GM23338 (cell line): ENCODE measurements at regions not wholly inside any gene's neighbourhood (a gene's known extent, or its start where the extent isn't known, plus 50 kb on each side); places are given as distances from the start of the nearest gene placed in this dataset.

Experiments
- ATAC-seq: fragments of 200-7000 bp; cut with Tn5 transposase; 3 replicates; pipeline ENCODE4 v1.9.1; 2020
- DNase-seq: peaks from one replicate; pipeline ENCODE4 v3.0.0-alpha.2; 2015; ENCODE audit warnings: low spot score
- H2AFZ ChIP-seq: fragments of 200-600 bp; sonication (generic); 2 replicates; pipeline ENCODE4 v1.8.0; 2016; ENCODE audit warnings: antibody characterized with exemption, mild to moderate bottlenecking, moderate library complexity
- H3F3A ChIP-seq: fragments of 200-600 bp; sonication (generic); replicated peaks from 2 replicates; pipeline ENCODE4 v1.8.0; 2017; ENCODE audit warnings: antibody characterized with exemption, mixed run types, low read depth
- H3K27ac ChIP-seq: fragments of 200-600 bp; sonication (generic); 2 replicates; pipeline ENCODE4 v1.6.1; 2016; ENCODE audit warnings: low read depth
- H3K27me3 ChIP-seq: fragments of 200-600 bp; sonication (generic); 2 replicates; pipeline ENCODE4 v1.8.0; 2016; ENCODE audit warnings: mild to moderate bottlenecking, mixed run types, moderate library complexity; ENCODE audit not compliant: insufficient read depth
- H3K36me3 ChIP-seq: fragments of 200-600 bp; sonication (generic); 2 replicates; pipeline ENCODE4 v1.8.0; 2016; ENCODE audit warnings: mild to moderate bottlenecking; ENCODE audit not compliant: insufficient read depth
- H3K4me1 ChIP-seq: fragments of 200-600 bp; sonication (generic); 2 replicates; pipeline ENCODE4 v1.8.0; 2016; ENCODE audit warnings: mild to moderate bottlenecking, moderate library complexity; ENCODE audit not compliant: insufficient read depth
- H3K4me2 ChIP-seq: fragments of 200-600 bp; sonication (generic); 2 replicates; pipeline ENCODE4 v1.7.1; 2017; ENCODE audit warnings: mixed run types
- H3K4me3 ChIP-seq: fragments of 200-600 bp; sonication (generic); 2 replicates; pipeline ENCODE4 v1.6.1; 2016; ENCODE audit warnings: mixed run types
- H3K79me2 ChIP-seq: fragments of 200-600 bp; sonication (generic); replicated peaks from 2 replicates; pipeline ENCODE4 v1.8.0; 2017; ENCODE audit warnings: mild to moderate bottlenecking; ENCODE audit not compliant: insufficient read depth
- H3K9me2 ChIP-seq: fragments of 200-600 bp; sonication (generic); 2 replicates; pipeline ENCODE4 v1.8.0; 2017; ENCODE audit not compliant: insufficient read depth
- H4K20me1 ChIP-seq: fragments of 200-600 bp; sonication (generic); replicated peaks from 2 replicates; pipeline ENCODE4 v1.8.0; 2017; ENCODE audit warnings: mild to moderate bottlenecking; ENCODE audit not compliant: insufficient read depth
- H3K27ac Mint-ChIP-seq: 2 replicates; pipeline ENCODE4 v1.8.0; 2020; ENCODE audit warnings: inconsistent platforms, mild to moderate bottlenecking, moderate library complexity, mixed read lengths
- H3K27me3 Mint-ChIP-seq: 3 replicates; pipeline ENCODE4 v1.8.0; 2022; ENCODE audit warnings: low read depth, mild to moderate bottlenecking, moderate library complexity, mixed read lengths, inconsistent platforms; ENCODE audit not compliant: insufficient read depth, poor library complexity
- H3K36me3 Mint-ChIP-seq: 3 replicates; pipeline ENCODE4 v1.8.0; 2021; ENCODE audit warnings: low read depth, mild to moderate bottlenecking, inconsistent platforms, moderate library complexity, mixed read lengths
- H3K4me1 Mint-ChIP-seq: 3 replicates; pipeline ENCODE4 v1.8.0; 2020; ENCODE audit warnings: mild to moderate bottlenecking, inconsistent platforms, mixed read lengths
- H3K4me3 Mint-ChIP-seq: 3 replicates; pipeline ENCODE4 v1.8.0; 2021; ENCODE audit warnings: moderate library complexity, mild to moderate bottlenecking, inconsistent platforms, mixed read lengths
- H3K9me3 Mint-ChIP-seq: 3 replicates; pipeline ENCODE4 v1.8.0; 2020; ENCODE audit warnings: moderate library complexity, mild to moderate bottlenecking, inconsistent platforms, mixed read lengths
- CREB1 ChIP-seq: fragments of 250-450 bp; sonication (Bioruptor Pico); IDR thresholded peaks from 2 replicates; pipeline ENCODE4 v1.5.0; 2020; ENCODE audit warnings: low read depth, mild to moderate bottlenecking, moderate library complexity
- EZH2 ChIP-seq: fragments of 200-600 bp; sonication (generic); IDR thresholded peaks from one replicate; pipeline ENCODE4 v1.8.0; 2017; ENCODE audit warnings: antibody characterized with exemption, mild to moderate bottlenecking, low read depth; ENCODE audit not compliant: unreplicated experiment
- EZH2phosphoT487 ChIP-seq: fragments of 200-600 bp; sonication (generic); IDR thresholded peaks from one replicate; pipeline ENCODE4 v1.8.1; 2018; ENCODE audit warnings: antibody characterized with exemption; ENCODE audit not compliant: unreplicated experiment
- JUNB ChIP-seq: IDR thresholded peaks from one replicate; pipeline ENCODE4 v1.6.1; 2016; ENCODE audit warnings: antibody characterized with exemption; ENCODE audit not compliant: unreplicated experiment
- NANOG ChIP-seq: IDR thresholded peaks from 2 replicates; pipeline ENCODE4 v1.6.1; 2016; ENCODE audit warnings: antibody characterized with exemption, borderline replicate concordance
- POLR2AphosphoS5 ChIP-seq: IDR thresholded peaks from 2 replicates; pipeline ENCODE4 v1.6.1; 2016; ENCODE audit warnings: antibody characterized with exemption, low read depth
- STAT1 ChIP-seq: IDR thresholded peaks from one replicate; pipeline ENCODE4 v1.6.1; 2016; ENCODE audit warnings: antibody characterized with exemption; ENCODE audit not compliant: unreplicated experiment
- ZNF114 ChIP-seq: fragments of 250-450 bp; sonication (Bioruptor Pico); IDR thresholded peaks from 2 replicates; pipeline ENCODE4 v1.5.0; 2020; ENCODE audit warnings: mild to moderate bottlenecking, moderate library complexity
- ZNF331 ChIP-seq: fragments of 250-450 bp; sonication (Bioruptor Pico); IDR thresholded peaks from 2 replicates; pipeline ENCODE4 v1.5.0; 2020; ENCODE audit warnings: low read depth, mild to moderate bottlenecking, moderate library complexity
- TF ChIP-seq, protein P1 (sequence below), 2 experiments: fragments of 200-600 bp in 1 of 2; sonication (generic) in 1 of 2; conservative IDR thresholded peaks; 2 replicates each; pipeline versions ENCODE4 v1.5.1 to v1.6.1; 2016 to 2017; ENCODE audit warnings: antibody characterized with exemption in 2 of 2, low read depth in 2 of 2, mild to moderate bottlenecking in 2 of 2, moderate library complexity in 1 of 2
- TF ChIP-seq, protein P2 (sequence below): fragments of 250-450 bp; sonication (Bioruptor Pico); IDR thresholded peaks from 2 replicates; pipeline ENCODE4 v1.5.0; 2020; ENCODE audit warnings: mild to moderate bottlenecking, moderate library complexity
- TF ChIP-seq, protein P3 (sequence below): IDR thresholded peaks from one replicate; pipeline ENCODE4 v1.6.1; 2018; ENCODE audit warnings: antibody characterized with exemption; ENCODE audit not compliant: unreplicated experiment
- TF ChIP-seq, protein P4 (sequence below): IDR thresholded peaks from 2 replicates; pipeline ENCODE4 v1.6.1; 2016; ENCODE audit warnings: antibody characterized with exemption

DNA sequence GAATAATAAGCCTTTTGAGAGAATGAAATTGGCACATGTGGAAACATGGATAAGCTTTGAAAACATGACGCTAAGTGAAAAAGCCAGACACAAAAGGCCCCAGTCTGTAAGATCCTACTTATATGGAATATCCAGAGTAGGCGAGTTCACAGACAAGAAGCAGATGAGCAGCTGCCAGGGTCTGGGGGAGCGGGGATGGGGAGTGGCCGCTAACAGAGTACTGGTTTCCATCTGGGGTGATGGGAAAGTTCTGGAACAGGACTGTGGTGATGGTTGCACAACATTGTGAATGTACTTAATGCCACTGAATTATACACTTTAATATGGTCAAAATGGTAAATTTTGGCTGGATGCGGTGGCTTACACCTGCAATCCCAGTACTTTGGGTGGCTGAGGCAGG is 126.5 kb downstream of the SPATA19 start:
- Histone ChIP-seq H3K79me2 (no peaks in the 10 kb centered on the region), H3K4me1 (no peaks in the 10 kb centered on the region), H3K27ac (no peak overlapping the region), H3K4me2 (no peak overlapping the region), H3K36me3 (no peaks in the 10 kb centered on the region), H3K27me3 (no peaks in the 10 kb centered on the region), H3K4me3 (no peak overlapping the region), H3K9me2 (no peaks in the 10 kb centered on the region), H3F3A (no peaks in the 10 kb centered on the region), H2AFZ (no peak overlapping the region), H4K20me1 (no peaks in the 10 kb centered on the region)
- Mint-ChIP-seq H3K4me3 (no peak overlapping the region), H3K27ac (no peak overlapping the region), H3K36me3 (no peaks in the 10 kb centered on the region), H3K4me1 (peaks cover 18% of the 10 kb centered on the region), H3K9me3 (no peaks in the 10 kb centered on the region), H3K27me3 (peaks cover 8% of the 10 kb centered on the region)
- no peak for TF ChIP-seq ZNF331 (CRISPR knock-in tag)
- no peak for TF ChIP-seq ZNF114 (CRISPR knock-in tag)
- TF ChIP-seq EZH2: no peak
- TF ChIP-seq, protein P1, sequence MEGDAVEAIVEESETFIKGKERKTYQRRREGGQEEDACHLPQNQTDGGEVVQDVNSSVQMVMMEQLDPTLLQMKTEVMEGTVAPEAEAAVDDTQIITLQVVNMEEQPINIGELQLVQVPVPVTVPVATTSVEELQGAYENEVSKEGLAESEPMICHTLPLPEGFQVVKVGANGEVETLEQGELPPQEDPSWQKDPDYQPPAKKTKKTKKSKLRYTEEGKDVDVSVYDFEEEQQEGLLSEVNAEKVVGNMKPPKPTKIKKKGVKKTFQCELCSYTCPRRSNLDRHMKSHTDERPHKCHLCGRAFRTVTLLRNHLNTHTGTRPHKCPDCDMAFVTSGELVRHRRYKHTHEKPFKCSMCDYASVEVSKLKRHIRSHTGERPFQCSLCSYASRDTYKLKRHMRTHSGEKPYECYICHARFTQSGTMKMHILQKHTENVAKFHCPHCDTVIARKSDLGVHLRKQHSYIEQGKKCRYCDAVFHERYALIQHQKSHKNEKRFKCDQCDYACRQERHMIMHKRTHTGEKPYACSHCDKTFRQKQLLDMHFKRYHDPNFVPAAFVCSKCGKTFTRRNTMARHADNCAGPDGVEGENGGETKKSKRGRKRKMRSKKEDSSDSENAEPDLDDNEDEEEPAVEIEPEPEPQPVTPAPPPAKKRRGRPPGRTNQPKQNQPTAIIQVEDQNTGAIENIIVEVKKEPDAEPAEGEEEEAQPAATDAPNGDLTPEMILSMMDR (conservative IDR thresholded peaks at IDR 0.05; ENCODE audit: low read depth in 2 of 2): no peak
- TF ChIP-seq, protein P2, sequence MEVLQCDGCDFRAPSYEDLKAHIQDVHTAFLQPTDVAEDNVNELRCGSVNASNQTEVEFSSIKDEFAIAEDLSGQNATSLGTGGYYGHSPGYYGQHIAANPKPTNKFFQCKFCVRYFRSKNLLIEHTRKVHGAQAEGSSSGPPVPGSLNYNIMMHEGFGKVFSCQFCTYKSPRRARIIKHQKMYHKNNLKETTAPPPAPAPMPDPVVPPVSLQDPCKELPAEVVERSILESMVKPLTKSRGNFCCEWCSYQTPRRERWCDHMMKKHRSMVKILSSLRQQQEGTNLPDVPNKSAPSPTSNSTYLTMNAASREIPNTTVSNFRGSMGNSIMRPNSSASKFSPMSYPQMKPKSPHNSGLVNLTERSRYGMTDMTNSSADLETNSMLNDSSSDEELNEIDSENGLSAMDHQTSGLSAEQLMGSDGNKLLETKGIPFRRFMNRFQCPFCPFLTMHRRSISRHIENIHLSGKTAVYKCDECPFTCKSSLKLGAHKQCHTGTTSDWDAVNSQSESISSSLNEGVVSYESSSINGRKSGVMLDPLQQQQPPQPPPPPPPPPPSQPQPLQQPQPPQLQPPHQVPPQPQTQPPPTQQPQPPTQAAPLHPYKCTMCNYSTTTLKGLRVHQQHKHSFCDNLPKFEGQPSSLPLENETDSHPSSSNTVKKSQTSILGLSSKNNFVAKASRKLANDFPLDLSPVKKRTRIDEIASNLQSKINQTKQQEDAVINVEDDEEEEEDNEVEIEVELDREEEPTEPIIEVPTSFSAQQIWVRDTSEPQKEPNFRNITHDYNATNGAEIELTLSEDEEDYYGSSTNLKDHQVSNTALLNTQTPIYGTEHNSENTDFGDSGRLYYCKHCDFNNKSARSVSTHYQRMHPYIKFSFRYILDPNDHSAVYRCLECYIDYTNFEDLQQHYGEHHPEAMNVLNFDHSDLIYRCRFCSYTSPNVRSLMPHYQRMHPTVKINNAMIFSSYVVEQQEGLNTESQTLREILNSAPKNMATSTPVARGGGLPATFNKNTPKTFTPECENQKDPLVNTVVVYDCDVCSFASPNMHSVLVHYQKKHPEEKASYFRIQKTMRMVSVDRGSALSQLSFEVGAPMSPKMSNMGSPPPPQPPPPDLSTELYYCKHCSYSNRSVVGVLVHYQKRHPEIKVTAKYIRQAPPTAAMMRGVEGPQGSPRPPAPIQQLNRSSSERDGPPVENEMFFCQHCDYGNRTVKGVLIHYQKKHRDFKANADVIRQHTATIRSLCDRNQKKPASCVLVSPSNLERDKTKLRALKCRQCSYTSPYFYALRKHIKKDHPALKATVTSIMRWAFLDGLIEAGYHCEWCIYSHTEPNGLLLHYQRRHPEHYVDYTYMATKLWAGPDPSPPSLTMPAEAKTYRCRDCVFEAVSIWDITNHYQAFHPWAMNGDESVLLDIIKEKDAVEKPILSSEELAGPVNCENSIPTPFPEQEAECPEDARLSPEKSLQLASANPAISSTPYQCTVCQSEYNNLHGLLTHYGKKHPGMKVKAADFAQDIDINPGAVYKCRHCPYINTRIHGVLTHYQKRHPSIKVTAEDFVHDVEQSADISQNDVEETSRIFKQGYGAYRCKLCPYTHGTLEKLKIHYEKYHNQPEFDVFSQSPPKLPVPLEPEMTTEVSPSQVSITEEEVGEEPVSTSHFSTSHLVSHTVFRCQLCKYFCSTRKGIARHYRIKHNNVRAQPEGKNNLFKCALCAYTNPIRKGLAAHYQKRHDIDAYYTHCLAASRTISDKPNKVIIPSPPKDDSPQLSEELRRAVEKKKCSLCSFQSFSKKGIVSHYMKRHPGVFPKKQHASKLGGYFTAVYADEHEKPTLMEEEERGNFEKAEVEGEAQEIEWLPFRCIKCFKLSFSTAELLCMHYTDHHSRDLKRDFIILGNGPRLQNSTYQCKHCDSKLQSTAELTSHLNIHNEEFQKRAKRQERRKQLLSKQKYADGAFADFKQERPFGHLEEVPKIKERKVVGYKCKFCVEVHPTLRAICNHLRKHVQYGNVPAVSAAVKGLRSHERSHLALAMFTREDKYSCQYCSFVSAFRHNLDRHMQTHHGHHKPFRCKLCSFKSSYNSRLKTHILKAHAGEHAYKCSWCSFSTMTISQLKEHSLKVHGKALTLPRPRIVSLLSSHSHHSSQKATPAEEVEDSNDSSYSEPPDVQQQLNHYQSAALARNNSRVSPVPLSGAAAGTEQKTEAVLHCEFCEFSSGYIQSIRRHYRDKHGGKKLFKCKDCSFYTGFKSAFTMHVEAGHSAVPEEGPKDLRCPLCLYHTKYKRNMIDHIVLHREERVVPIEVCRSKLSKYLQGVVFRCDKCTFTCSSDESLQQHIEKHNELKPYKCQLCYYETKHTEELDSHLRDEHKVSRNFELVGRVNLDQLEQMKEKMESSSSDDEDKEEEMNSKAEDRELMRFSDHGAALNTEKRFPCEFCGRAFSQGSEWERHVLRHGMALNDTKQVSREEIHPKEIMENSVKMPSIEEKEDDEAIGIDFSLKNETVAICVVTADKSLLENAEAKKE (CRISPR knock-in tag): no peak
- TF ChIP-seq, protein P3, sequence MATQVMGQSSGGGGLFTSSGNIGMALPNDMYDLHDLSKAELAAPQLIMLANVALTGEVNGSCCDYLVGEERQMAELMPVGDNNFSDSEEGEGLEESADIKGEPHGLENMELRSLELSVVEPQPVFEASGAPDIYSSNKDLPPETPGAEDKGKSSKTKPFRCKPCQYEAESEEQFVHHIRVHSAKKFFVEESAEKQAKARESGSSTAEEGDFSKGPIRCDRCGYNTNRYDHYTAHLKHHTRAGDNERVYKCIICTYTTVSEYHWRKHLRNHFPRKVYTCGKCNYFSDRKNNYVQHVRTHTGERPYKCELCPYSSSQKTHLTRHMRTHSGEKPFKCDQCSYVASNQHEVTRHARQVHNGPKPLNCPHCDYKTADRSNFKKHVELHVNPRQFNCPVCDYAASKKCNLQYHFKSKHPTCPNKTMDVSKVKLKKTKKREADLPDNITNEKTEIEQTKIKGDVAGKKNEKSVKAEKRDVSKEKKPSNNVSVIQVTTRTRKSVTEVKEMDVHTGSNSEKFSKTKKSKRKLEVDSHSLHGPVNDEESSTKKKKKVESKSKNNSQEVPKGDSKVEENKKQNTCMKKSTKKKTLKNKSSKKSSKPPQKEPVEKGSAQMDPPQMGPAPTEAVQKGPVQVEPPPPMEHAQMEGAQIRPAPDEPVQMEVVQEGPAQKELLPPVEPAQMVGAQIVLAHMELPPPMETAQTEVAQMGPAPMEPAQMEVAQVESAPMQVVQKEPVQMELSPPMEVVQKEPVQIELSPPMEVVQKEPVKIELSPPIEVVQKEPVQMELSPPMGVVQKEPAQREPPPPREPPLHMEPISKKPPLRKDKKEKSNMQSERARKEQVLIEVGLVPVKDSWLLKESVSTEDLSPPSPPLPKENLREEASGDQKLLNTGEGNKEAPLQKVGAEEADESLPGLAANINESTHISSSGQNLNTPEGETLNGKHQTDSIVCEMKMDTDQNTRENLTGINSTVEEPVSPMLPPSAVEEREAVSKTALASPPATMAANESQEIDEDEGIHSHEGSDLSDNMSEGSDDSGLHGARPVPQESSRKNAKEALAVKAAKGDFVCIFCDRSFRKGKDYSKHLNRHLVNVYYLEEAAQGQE: no peak
- TF ChIP-seq CREB1 (CRISPR knock-in tag): no peak
- TF ChIP-seq NANOG: no peak
- TF ChIP-seq EZH2phosphoT487: no peak
- TF ChIP-seq, protein P4, sequence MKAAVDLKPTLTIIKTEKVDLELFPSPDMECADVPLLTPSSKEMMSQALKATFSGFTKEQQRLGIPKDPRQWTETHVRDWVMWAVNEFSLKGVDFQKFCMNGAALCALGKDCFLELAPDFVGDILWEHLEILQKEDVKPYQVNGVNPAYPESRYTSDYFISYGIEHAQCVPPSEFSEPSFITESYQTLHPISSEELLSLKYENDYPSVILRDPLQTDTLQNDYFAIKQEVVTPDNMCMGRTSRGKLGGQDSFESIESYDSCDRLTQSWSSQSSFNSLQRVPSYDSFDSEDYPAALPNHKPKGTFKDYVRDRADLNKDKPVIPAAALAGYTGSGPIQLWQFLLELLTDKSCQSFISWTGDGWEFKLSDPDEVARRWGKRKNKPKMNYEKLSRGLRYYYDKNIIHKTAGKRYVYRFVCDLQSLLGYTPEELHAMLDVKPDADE: no peak
- no peak for TF ChIP-seq JUNB
- no peak for TF ChIP-seq STAT1
- no peak for TF ChIP-seq POLR2AphosphoS5
- ATAC-seq (no peak), DNase-seq (no peak)
